PFSK-1 (cell line): ENCODE measurements at regions not wholly inside any gene's neighbourhood (a gene's known extent, or its start where the extent isn't known, plus 50 kb on each side); places are given as distances from the start of the nearest gene placed in this dataset.

ENCODE experiments used
- FOXP2 ChIP-seq: optimal IDR thresholded peaks from 2 replicates; pipeline ENCODE3; 2011; ENCODE audit warnings: borderline replicate concordance, control low read depth, inconsistent platforms; ENCODE audit not compliant: insufficient read depth; ENCODE audit errors: extremely low read length, extremely low read depth
- POLR2AphosphoS5 ChIP-seq: IDR thresholded peaks from 2 replicates; pipeline ENCODE4 v1.6.1; 2012; ENCODE audit warnings: low read depth, mild to moderate bottlenecking, control low read depth, low read length, moderate library complexity
- REST ChIP-seq, 2 experiments: IDR thresholded peaks; 2 replicates each; pipeline versions ENCODE4 v1.6.1 to v1.8.0; 2011 to 2012; ENCODE audit warnings: low read depth in 2 of 2, low read length in 2 of 2, control low read depth in 1 of 2, inconsistent platforms in 1 of 2, mild to moderate bottlenecking in 1 of 2, moderate library complexity in 1 of 2; ENCODE audit not compliant: insufficient read depth in 1 of 2
- SIN3A ChIP-seq: IDR thresholded peaks from 2 replicates; pipeline ENCODE4 v1.6.1; 2012; ENCODE audit warnings: mild to moderate bottlenecking, low read length, moderate library complexity, borderline replicate concordance; ENCODE audit not compliant: insufficient read depth
- TAF1 ChIP-seq: IDR thresholded peaks from 2 replicates; pipeline ENCODE4 v1.6.1; 2012; ENCODE audit warnings: low read length, control low read depth, borderline replicate concordance; ENCODE audit not compliant: insufficient read depth

GRCh38 chr15:35211240-35211902, 126.3 kb upstream of the NANOGP8 start:
- TF ChIP-seq REST (IDR thresholded peaks at IDR 0.05; ENCODE audit: insufficient read depth in 1 of 2, low read depth in 2 of 2, low read length in 2 of 2) (no peak), SIN3A (no peak), TAF1 (no peak), POLR2AphosphoS5 (no peak), FOXP2 (no peak)

- TF ChIP-seq TAF1 (no peak), REST (IDR thresholded peaks at IDR 0.05; ENCODE audit: insufficient read depth in 1 of 2, low read depth in 2 of 2, low read length in 2 of 2) (no peak), SIN3A (no peak), POLR2AphosphoS5 (no peak), FOXP2 (no peak)
Measured at GRCh38 chr15:35210370-35210769, 125.3 kb upstream of the NANOGP8 start.

- TF ChIP-seq FOXP2 = no peak
- TF ChIP-seq REST (IDR thresholded peaks at IDR 0.05; ENCODE audit: insufficient read depth in 1 of 2, low read depth in 2 of 2, low read length in 2 of 2) = no peak
- no peak for TF ChIP-seq SIN3A
- no peak for TF ChIP-seq TAF1
- no peak for TF ChIP-seq POLR2AphosphoS5
Measured at GRCh38 chr15:35209838-35210237, 124.7 kb upstream of the NANOGP8 start.

GRCh38 chr15:35208353-35208752, 123.3 kb upstream of the NANOGP8 start:
- TF ChIP-seq SIN3A (no peak), REST (IDR thresholded peaks at IDR 0.05; ENCODE audit: insufficient read depth in 1 of 2, low read depth in 2 of 2, low read length in 2 of 2) (no peak), TAF1 (no peak), POLR2AphosphoS5 (no peak), FOXP2 (no peak)
